DMS79 (cell line): ENCODE measurements at regions not wholly inside any gene's neighbourhood (a gene's known extent, or its start where the extent isn't known, plus 50 kb on each side); places are given as distances from the start of the nearest gene placed in this dataset.
"Not testable (repeated sequence)": the region's sequence is repeated elsewhere in the genome, so short reads cannot be mapped to it uniquely, and the experiment has no call there.

Experiments used
- DNase-seq: peaks from one replicate; lab custom pipeline; 2025; lab: John Stamatoyannopoulos, UW

- DNase-seq: no peak
Observed at GRCh38 chr11:82047200-82047599, 686.5 kb downstream of the FAM181B start.

- DNase-seq: no peak
Observed at GRCh38 chr11:82046778-82047177, 686.9 kb downstream of the FAM181B start.

GRCh38 chr11:82045748-82046457, 687.8 kb downstream of the FAM181B start:
- DNase-seq: no peak

GRCh38 chr11:82043316-82043715, 690.3 kb downstream of the FAM181B start:
- no peak for DNase-seq

GRCh38 chr11:82041764-82042163, 691.9 kb downstream of the FAM181B start:
- DNase-seq: no peak

- no peak for DNase-seq
Observed at GRCh38 chr11:82038154-82038553, 695.5 kb downstream of the FAM181B start.

GRCh38 chr11:82034527-82034926, 699.1 kb downstream of the FAM181B start:
- DNase-seq: no peak

GRCh38 chr11:82027335-82027734, 706.3 kb downstream of the FAM181B start:
- not testable (repeated sequence) for DNase-seq

- DNase-seq: no peak
Observed at GRCh38 chr11:82024760-82025159, 708.9 kb downstream of the FAM181B start.

GRCh38 chr11:82012276-82012675, 721.4 kb downstream of the FAM181B start:
- DNase-seq: no peak

GRCh38 chr11:82009133-82009532, 724.5 kb downstream of the FAM181B start:
- no peak for DNase-seq

- DNase-seq: no peak
Observed at GRCh38 chr11:82007521-82007920, 726.1 kb downstream of the FAM181B start.

- DNase-seq: no peak
Observed at GRCh38 chr11:82004537-82005213, 729.0 kb downstream of the FAM181B start.

GRCh38 chr11:82003671-82004515, 729.8 kb downstream of the FAM181B start:
- DNase-seq: no peak

- no peak for DNase-seq
Observed at GRCh38 chr11:82003024-82003423, 730.6 kb downstream of the FAM181B start.

- no peak for DNase-seq
Observed at GRCh38 chr11:81995889-81996288, 737.8 kb downstream of the FAM181B start.

GRCh38 chr11:81993755-81994154, 739.9 kb downstream of the FAM181B start:
- DNase-seq: no peak

GRCh38 chr11:81990659-81991443, 742.8 kb downstream of the FAM181B start:
- no peak for DNase-seq

- no peak for DNase-seq
Observed at GRCh38 chr11:81989093-81989492, 744.6 kb downstream of the FAM181B start.

GRCh38 chr11:81987829-81988472, 745.7 kb downstream of the FAM181B start:
- DNase-seq: no peak

- DNase-seq: no peak
Observed at GRCh38 chr11:81986556-81987161, 747.0 kb downstream of the FAM181B start.
